HG03060 (cell line): ENCODE measurements at regions not wholly inside any gene's neighbourhood (a gene's known extent, or its start where the extent isn't known, plus 50 kb on each side); places are given as distances from the start of the nearest gene placed in this dataset.
"Not testable (repeated sequence)": the region's sequence is repeated elsewhere in the genome, so short reads cannot be mapped to it uniquely, and the experiment has no call there.

ENCODE experiments used
- ATAC-seq: cut with Tn5 transposase; IDR thresholded peaks from one replicate; pipeline ENCODE4 v1.9.1; 2021; ENCODE audit warnings: low read depth, moderate number of reproducible peaks; ENCODE audit not compliant: unreplicated experiment

- not testable (repeated sequence) for ATAC-seq
Measured at GRCh38 chr15:30755036-30755687, 129.2 kb downstream of the ARHGAP11B start.

- ATAC-seq = not testable (repeated sequence)
Measured at GRCh38 chr15:30760633-30761032, 134.7 kb downstream of the ARHGAP11B start.

- ATAC-seq = not testable (repeated sequence)
Measured at GRCh38 chr15:30761365-30761764, 135.4 kb downstream of the ARHGAP11B start.

GRCh38 chr15:30769390-30770124 is 134.2 kb upstream of the FAN1 start:
- not testable (repeated sequence) for ATAC-seq

GRCh38 chr15:30770759-30771158 is 133.0 kb upstream of the FAN1 start:
- ATAC-seq = no peak

- no peak for ATAC-seq
Measured at GRCh38 chr15:30783019-30783418, 120.7 kb upstream of the FAN1 start.

GRCh38 chr15:30788595-30788994 is 115.1 kb upstream of the FAN1 start:
- ATAC-seq = no peak

- no peak for ATAC-seq
Measured at GRCh38 chr15:30791239-30792175, 112.2 kb upstream of the FAN1 start.

- ATAC-seq = not testable (repeated sequence)
Measured at GRCh38 chr15:30792843-30793242, 110.9 kb upstream of the FAN1 start.

- no peak for ATAC-seq
Measured at GRCh38 chr15:30794388-30794787, 109.3 kb upstream of the FAN1 start.

GRCh38 chr15:30799565-30799964 is 104.2 kb upstream of the FAN1 start:
- ATAC-seq = not testable (repeated sequence)

GRCh38 chr15:30801140-30801895 is 102.4 kb upstream of the FAN1 start:
- not testable (repeated sequence) for ATAC-seq

- not testable (repeated sequence) for ATAC-seq
Measured at GRCh38 chr15:30802001-30802400, 101.7 kb upstream of the FAN1 start.

- not testable (repeated sequence) for ATAC-seq
Measured at GRCh38 chr15:30803703-30804102, 100.0 kb upstream of the FAN1 start.

- no peak for ATAC-seq
Measured at GRCh38 chr15:30816430-30816829, 87.3 kb upstream of the FAN1 start.

- ATAC-seq = not testable (repeated sequence)
Measured at GRCh38 chr15:30823068-30823813, 80.5 kb upstream of the FAN1 start.

- ATAC-seq = no peak
Measured at GRCh38 chr15:30824518-30825195, 79.1 kb upstream of the FAN1 start.

- ATAC-seq = no peak
Measured at GRCh38 chr15:30827625-30828303, 76.0 kb upstream of the FAN1 start.
